Liver (tissue), 8 donors: ENCODE measurements at regions not wholly inside any gene's neighbourhood (a gene's known extent, or its start where the extent isn't known, plus 50 kb on each side); places are given as distances from the start of the nearest gene placed in this dataset.

Source experiments
- DNase-seq: peaks from one replicate; pipeline ENCODE4 v3.0.0-alpha.2; 2017; ENCODE audit warnings: low spot score
- H3K27ac ChIP-seq, 2 donors: one replicate each; pipeline ENCODE4 v1.7.0; 2013; ENCODE audit warnings: inconsistent platforms in 2 of 2, low read length in 2 of 2, control low read depth in 1 of 2, low read depth in 1 of 2, mild to moderate bottlenecking in 1 of 2
- H3K27me3 ChIP-seq, 4 donors: one replicate each; pipeline versions ENCODE4 v1.6.1 to v1.7.0; 2013; ENCODE audit warnings: low read length in 3 of 4, inconsistent platforms in 1 of 4, mild to moderate bottlenecking in 1 of 4, moderate library complexity in 1 of 4; ENCODE audit not compliant: control insufficient read depth in 4 of 4, insufficient read depth in 4 of 4
- H3K36me3 ChIP-seq, 4 donors: one replicate each; pipeline versions ENCODE4 v1.6.1 to v1.7.0; 2013; ENCODE audit warnings: low read length in 3 of 4, mild to moderate bottlenecking in 3 of 4, low read depth in 1 of 4, moderate library complexity in 1 of 4; ENCODE audit not compliant: control insufficient read depth in 4 of 4, insufficient read depth in 3 of 4
- H3K4me1 ChIP-seq, 4 donors: one replicate each; pipeline versions ENCODE4 v1.6.1 to v1.7.0; 2013; ENCODE audit warnings: low read length in 3 of 4, mild to moderate bottlenecking in 3 of 4, moderate library complexity in 1 of 4; ENCODE audit not compliant: control insufficient read depth in 4 of 4, insufficient read depth in 4 of 4
- H3K4me3 ChIP-seq, 3 donors: one replicate each; pipeline versions ENCODE4 v1.6.1 to v1.7.0; 2013; ENCODE audit warnings: low read length in 3 of 3, control low read depth in 1 of 3, low read depth in 1 of 3, mild to moderate bottlenecking in 1 of 3
- H3K9ac ChIP-seq, 2 donors: one replicate each; pipeline ENCODE4 v1.7.0; 2013; ENCODE audit warnings: low read length in 2 of 2, mild to moderate bottlenecking in 2 of 2, moderate library complexity in 2 of 2, control low read depth in 1 of 2, low read depth in 1 of 2
- H3K9me3 ChIP-seq, 4 donors: one replicate each; pipeline versions ENCODE4 v1.6.1 to v1.7.0; 2013; ENCODE audit warnings: low read length in 3 of 4; ENCODE audit not compliant: control insufficient read depth in 4 of 4
- CTCF ChIP-seq: fragments of 150-350 bp; IDR thresholded peaks from 2 replicates; pipeline ENCODE4 v1.5.1; 2017; ENCODE audit warnings: improper control_type of control experiment, low read depth, low read length; ENCODE audit not compliant: missing input control
- EGR1 ChIP-seq, 2 donors: IDR thresholded peaks; 2 replicates each; pipeline ENCODE4 v1.6.1; 2016 to 2018; ENCODE audit warnings: antibody characterized with exemption in 2 of 2, low read depth in 2 of 2
- FOXA1 ChIP-seq: IDR thresholded peaks from 2 replicates; pipeline ENCODE4 v1.6.1; 2016; ENCODE audit warnings: antibody characterized with exemption
- FOXA2 ChIP-seq: IDR thresholded peaks from 2 replicates; pipeline ENCODE4 v1.6.1; 2016; ENCODE audit warnings: antibody characterized with exemption
- GABPA ChIP-seq, 2 donors: IDR thresholded peaks in 1 of 2; conservative IDR thresholded peaks in 1 of 2; 2 replicates each; pipeline ENCODE4 v1.6.1; 2016; ENCODE audit warnings: antibody characterized with exemption in 2 of 2, mild to moderate bottlenecking in 1 of 2, moderate library complexity in 1 of 2
- HNF4A ChIP-seq, 2 donors: conservative IDR thresholded peaks; 2 replicates each; pipeline ENCODE4 v1.6.1; 2016; ENCODE audit warnings: antibody characterized with exemption in 2 of 2, mild to moderate bottlenecking in 2 of 2
- HNF4G ChIP-seq: IDR thresholded peaks from 2 replicates; pipeline ENCODE4 v1.6.1; 2016; ENCODE audit warnings: antibody characterized with exemption
- MAX ChIP-seq: IDR thresholded peaks from 2 replicates; pipeline ENCODE4 v1.6.1; 2016; ENCODE audit warnings: antibody characterized with exemption
- NR2F2 ChIP-seq: IDR thresholded peaks from 2 replicates; pipeline ENCODE4 v1.6.1; 2016; ENCODE audit warnings: antibody characterized with exemption
- RAD21 ChIP-seq, 2 donors: IDR thresholded peaks; 2 replicates each; pipeline ENCODE4 v1.6.1; 2016; ENCODE audit warnings: antibody characterized with exemption in 2 of 2, mild to moderate bottlenecking in 2 of 2
- RXRA ChIP-seq, 2 donors: IDR thresholded peaks; 2 replicates each; pipeline ENCODE4 v1.6.1; 2017 to 2018; ENCODE audit warnings: antibody characterized with exemption in 2 of 2, mild to moderate bottlenecking in 1 of 2
- SP1 ChIP-seq: IDR thresholded peaks from 2 replicates; pipeline ENCODE4 v1.6.1; 2018; ENCODE audit warnings: antibody characterized with exemption, mild to moderate bottlenecking
- TAF1 ChIP-seq: conservative IDR thresholded peaks from 2 replicates; pipeline ENCODE4 v1.6.1; 2016; ENCODE audit warnings: antibody characterized with exemption, mild to moderate bottlenecking
- YY1 ChIP-seq: IDR thresholded peaks from 2 replicates; pipeline ENCODE4 v1.6.1; 2016; ENCODE audit warnings: antibody characterized with exemption, mild to moderate bottlenecking
- WGBS: extraction: QIAGEN DNeasy Blood & Tissue Kit; methylation state at CpG from one replicate; pipeline ENCODE4 v1.1.7; 2013; 5-methylcytosine and 5-hydroxymethylcytosine counted together
- TF ChIP-seq, protein P1 (sequence below): IDR thresholded peaks from 2 replicates; pipeline ENCODE4 v1.6.1; 2016; ENCODE audit warnings: antibody characterized with exemption
- TF ChIP-seq, protein P2 (sequence below): IDR thresholded peaks from 2 replicates; pipeline ENCODE4 v1.6.1; 2016; ENCODE audit warnings: antibody characterized with exemption, mild to moderate bottlenecking
- donor health status: healthy.
- donor health status: healthy.
- donor health status: healthy.
- donor health status: healthy.
- donor health status: healthy.

GRCh38 chr22:48301421-48301820 lies 1526.3 kb downstream of the BRD1 start (continued):
- no peak for TF ChIP-seq GABPA (IDR thresholded peaks at IDR 0.05 in 1 of 2, conservative IDR thresholded peaks at IDR 0.05 in 1 of 2)

DNA sequence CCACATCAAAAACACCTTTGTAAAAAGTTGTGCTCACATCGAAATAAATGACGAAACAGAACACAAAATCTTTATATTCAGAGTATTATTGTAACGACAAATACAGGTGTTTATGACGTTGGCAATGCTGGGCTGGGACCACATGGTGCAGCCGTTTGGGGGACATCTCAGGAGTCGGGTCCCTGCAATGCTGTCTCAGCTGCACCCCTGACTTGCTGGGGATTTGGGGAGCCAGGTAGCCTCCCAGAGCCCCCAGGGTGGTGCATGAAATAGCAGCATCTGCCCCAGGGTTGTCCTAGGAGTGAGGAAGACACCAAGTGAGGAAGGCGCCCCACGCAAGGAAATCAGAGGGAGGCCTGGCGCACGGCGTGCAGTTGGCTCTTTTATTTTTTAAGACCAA lies 1526.8 kb downstream of the BRD1 start:
- H3K36me3 ChIP-seq, result no peaks in the 10 kb centered on the region
- H3K27ac ChIP-seq, result no peak overlapping the region
- 87% methylated on average over 11 of the region's 11 CpGs for WGBS
- H3K4me3 ChIP-seq, result no peak overlapping the region
- H3K9ac ChIP-seq, result no peak overlapping the region
- no peaks in the 10 kb centered on the region for H3K9me3 ChIP-seq
- H3K4me1 ChIP-seq, result no peaks in the 10 kb centered on the region
- TF ChIP-seq CTCF, result no peak
- TF ChIP-seq HNF4G, result no peak
- TF ChIP-seq HNF4A (conservative IDR thresholded peaks at IDR 0.05), result no peak
- TF ChIP-seq RXRA (IDR thresholded peaks at IDR 0.05), result no peak
- TF ChIP-seq FOXA1, result no peak
- no peak for TF ChIP-seq MAX
- no peak for DNase-seq
- peaks cover 0 to 11% (median 2%) of the 10 kb centered on the region in 4 donors for H3K27me3 ChIP-seq

DNA sequence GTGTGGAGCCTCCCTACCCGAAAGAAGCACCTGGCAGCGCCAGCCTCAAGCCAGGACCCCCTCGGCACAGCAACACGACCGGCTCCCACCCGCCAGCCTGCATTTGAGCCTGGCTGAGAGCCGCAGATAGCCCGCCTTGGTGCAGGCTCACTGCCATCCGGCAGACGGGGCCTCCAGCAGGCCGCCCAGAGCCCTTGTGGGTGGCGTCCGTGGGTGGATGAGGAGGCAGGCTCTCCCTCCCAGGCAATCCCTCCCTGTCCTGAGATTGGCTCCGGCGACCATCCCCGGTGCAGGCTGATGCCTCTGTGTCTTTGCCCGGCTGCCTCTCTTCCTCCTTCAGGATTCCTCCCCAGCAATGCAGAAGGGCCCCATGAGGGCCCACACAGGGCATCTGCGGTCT lies 1527.9 kb downstream of the BRD1 start:
- Histone ChIP-seq H3K4me1 (no peaks in the 10 kb centered on the region), H3K36me3 (no peaks in the 10 kb centered on the region), H3K4me3 (no peak overlapping the region), H3K9ac (no peak overlapping the region), H3K27me3 (peaks cover 0 to 11% (median 2%) of the 10 kb centered on the region in 4 donors), H3K27ac (no peak overlapping the region), H3K9me3 (no peaks in the 10 kb centered on the region)
- DNase-seq, result no peak
- 86% methylated on average over 18 of the region's 18 CpGs for WGBS
- no peak for TF ChIP-seq NR2F2
- TF ChIP-seq HNF4G, result no peak
- TF ChIP-seq, protein P1, sequence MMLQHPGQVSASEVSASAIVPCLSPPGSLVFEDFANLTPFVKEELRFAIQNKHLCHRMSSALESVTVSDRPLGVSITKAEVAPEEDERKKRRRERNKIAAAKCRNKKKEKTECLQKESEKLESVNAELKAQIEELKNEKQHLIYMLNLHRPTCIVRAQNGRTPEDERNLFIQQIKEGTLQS, result no peak
- no peak for TF ChIP-seq RXRA (IDR thresholded peaks at IDR 0.05)
- TF ChIP-seq, protein P2, sequence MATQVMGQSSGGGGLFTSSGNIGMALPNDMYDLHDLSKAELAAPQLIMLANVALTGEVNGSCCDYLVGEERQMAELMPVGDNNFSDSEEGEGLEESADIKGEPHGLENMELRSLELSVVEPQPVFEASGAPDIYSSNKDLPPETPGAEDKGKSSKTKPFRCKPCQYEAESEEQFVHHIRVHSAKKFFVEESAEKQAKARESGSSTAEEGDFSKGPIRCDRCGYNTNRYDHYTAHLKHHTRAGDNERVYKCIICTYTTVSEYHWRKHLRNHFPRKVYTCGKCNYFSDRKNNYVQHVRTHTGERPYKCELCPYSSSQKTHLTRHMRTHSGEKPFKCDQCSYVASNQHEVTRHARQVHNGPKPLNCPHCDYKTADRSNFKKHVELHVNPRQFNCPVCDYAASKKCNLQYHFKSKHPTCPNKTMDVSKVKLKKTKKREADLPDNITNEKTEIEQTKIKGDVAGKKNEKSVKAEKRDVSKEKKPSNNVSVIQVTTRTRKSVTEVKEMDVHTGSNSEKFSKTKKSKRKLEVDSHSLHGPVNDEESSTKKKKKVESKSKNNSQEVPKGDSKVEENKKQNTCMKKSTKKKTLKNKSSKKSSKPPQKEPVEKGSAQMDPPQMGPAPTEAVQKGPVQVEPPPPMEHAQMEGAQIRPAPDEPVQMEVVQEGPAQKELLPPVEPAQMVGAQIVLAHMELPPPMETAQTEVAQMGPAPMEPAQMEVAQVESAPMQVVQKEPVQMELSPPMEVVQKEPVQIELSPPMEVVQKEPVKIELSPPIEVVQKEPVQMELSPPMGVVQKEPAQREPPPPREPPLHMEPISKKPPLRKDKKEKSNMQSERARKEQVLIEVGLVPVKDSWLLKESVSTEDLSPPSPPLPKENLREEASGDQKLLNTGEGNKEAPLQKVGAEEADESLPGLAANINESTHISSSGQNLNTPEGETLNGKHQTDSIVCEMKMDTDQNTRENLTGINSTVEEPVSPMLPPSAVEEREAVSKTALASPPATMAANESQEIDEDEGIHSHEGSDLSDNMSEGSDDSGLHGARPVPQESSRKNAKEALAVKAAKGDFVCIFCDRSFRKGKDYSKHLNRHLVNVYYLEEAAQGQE, result no peak

DNA sequence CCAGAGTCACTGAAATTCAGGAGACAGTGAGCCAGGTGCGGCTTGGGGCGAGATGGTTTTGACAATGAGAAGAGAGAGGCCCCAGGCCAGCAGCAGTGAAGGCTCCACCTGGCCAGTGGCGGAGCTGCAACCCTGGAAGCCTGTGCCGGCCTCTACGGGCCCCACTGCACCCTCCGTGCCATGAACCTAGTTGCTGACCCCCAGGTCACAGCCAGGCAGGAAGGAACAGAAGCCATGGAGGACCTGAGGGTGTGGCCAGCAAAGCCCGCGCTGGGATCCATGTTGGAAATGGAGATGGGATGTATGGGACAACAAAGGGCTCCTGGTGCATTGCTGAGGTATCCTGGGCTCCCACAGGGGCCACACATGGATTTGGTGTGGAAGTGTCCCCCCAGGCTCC lies 1528.5 kb downstream of the BRD1 start:
- Histone ChIP-seq H3K4me1 (no peaks in the 10 kb centered on the region), H3K9ac (no peak overlapping the region), H3K27ac (no peak overlapping the region), H3K4me3 (no peak overlapping the region), H3K36me3 (no peaks in the 10 kb centered on the region), H3K9me3 (no peaks in the 10 kb centered on the region), H3K27me3 (peaks cover 0 to 11% (median 2%) of the 10 kb centered on the region in 4 donors)
- 80% methylated on average over 8 of the region's 8 CpGs for WGBS
- no peak for DNase-seq
- TF ChIP-seq NR2F2, result no peak
- TF ChIP-seq GABPA (IDR thresholded peaks at IDR 0.05 in 1 of 2, conservative IDR thresholded peaks at IDR 0.05 in 1 of 2), result no peak
- no peak for TF ChIP-seq YY1
- TF ChIP-seq, protein P1, result no peak
- TF ChIP-seq MAX, result no peak
- no peak for TF ChIP-seq RAD21 (IDR thresholded peaks at IDR 0.05)
- no peak for TF ChIP-seq RXRA (IDR thresholded peaks at IDR 0.05)
- no peak for TF ChIP-seq TAF1
- TF ChIP-seq SP1, result no peak
- no peak for TF ChIP-seq FOXA1
- no peak for TF ChIP-seq EGR1 (IDR thresholded peaks at IDR 0.05; ENCODE audit: low read depth in 2 of 2)
- TF ChIP-seq HNF4A (conservative IDR thresholded peaks at IDR 0.05), result no peak
- TF ChIP-seq, protein P2, result no peak
- TF ChIP-seq FOXA2, result no peak
